Amygdala (tissue), 56 donors: ENCODE measurements at regions not wholly inside any gene's neighbourhood (a gene's known extent, or its start where the extent isn't known, plus 50 kb on each side); places are given as distances from the start of the nearest gene placed in this dataset.

Experiments used
- DNase-seq, 56 donors: peaks; one replicate each; lab custom pipeline; 2025; lab: John Stamatoyannopoulos, UW

DNA sequence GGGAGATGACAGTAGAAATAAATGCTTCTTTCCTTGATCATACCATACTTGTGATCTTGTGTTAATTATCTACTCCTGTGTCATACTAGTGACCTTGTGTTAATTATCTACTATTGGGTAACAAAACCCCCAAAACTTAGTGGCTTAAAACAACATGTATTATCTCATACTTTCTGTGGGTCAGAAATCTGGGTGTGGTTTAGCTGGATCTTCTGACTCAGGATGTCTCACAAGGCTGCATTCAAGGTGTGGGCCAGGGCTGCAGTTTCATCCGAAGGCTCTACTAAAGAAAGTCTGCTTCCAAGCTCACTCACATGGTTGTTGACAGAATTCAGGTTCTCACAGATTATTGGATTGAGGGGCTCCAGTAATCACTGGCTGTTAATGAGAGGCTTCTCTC lies 70.3 kb upstream of the NDP start:
- DNase-seq = no peak

DNA sequence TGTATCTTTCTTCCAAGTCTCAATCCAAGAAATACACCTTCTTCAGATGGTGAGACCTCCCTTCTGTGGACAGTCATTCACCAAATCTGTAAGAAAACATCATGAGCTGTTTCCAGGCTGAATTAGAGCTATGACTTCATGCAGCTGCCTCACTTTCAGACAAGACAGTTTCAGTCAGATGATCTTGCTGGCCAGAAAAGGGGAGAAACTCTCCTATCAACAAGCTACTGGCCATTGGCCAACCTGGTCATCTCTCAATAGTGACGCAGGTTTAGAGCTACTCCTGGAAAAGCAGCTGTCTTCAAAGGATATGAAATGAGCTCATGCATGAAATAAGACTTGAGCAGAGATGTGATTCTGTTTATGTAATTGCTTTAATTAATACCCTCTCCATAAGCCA lies 69.6 kb upstream of the NDP start:
- DNase-seq = peak in 1 of 56 donors; percentile 10

DNA sequence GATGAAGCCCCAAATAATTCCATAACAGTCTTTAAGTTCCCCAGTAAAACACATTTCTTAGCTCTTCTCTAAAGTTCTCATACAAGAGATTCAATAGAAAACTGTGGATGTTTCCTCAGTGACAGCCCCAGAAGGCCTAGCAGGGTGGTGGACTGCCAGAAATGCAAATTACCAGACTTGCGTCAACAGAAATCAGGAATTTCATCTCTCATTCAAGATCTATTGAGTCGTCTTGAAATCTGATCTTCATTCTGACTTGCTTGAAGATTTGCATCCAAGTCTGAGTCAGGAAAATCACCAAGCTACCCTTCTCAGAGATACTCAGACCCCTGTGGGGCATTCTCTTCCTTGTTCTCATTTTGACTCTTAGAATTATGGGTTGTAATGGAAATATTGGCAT lies 68.9 kb upstream of the NDP start:
- DNase-seq = no peak

GRCh38 chrX:44040406-44040805 lies 67.2 kb upstream of the NDP start:
- DNase-seq = no peak

DNA sequence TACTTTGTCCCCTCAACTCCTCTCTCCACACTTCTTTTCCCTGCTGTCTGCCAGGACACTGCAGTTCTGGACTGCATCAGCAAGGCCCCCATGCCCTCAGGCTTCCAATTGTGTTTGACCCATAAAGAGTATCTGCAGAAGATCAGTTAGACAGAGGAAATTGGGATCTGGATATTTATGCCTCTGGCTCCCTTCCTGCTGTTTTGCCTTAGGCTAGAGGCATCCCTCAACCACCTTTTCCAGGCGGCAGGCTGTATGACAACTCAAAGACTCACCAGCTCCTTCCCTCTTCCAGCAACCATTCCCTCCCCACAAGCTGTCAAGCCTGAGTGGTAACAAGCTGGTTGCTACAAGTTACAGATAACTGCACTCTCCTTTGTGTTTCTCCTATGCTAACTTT lies 66.4 kb upstream of the NDP start:
- no peak for DNase-seq

DNA sequence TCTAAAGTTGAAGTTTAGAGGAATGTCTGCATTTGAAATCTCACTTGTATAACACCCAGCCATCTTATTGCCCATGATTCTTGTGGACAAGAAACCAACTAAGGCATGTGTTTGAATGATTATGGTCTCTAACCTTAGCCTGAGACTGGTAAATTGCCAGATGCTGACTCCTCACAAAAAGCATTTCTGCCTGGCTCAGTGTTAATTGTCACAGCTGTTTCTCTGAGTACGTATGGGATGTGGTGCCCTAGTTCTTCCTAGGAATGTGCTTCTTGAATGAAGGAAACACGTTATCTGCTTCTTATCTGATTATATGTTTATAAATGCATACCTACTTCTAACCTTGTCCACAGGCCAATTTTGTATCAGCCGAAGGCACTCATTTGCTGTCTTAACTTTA lies 63.1 kb upstream of the NDP start:
- DNase-seq = no peak

DNA sequence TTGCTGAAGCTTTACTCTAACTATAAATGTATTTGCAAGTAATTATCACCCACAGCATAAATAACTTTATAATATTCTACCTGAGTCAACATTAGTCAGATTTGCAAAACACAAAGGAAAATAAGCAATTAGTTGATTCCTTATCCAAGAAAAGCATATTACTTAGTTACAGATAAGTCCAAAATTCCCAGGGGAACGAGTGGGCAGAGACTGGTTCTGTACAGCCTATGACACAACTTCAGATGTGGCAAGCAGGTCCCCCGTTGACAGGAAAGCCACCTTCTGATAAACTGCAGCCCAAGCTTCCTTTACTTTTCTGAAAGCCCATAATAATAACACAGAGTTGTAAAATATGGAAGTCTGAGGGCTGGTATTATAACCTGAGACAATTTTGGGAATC lies 62.4 kb upstream of the NDP start:
- DNase-seq = no peak

DNA sequence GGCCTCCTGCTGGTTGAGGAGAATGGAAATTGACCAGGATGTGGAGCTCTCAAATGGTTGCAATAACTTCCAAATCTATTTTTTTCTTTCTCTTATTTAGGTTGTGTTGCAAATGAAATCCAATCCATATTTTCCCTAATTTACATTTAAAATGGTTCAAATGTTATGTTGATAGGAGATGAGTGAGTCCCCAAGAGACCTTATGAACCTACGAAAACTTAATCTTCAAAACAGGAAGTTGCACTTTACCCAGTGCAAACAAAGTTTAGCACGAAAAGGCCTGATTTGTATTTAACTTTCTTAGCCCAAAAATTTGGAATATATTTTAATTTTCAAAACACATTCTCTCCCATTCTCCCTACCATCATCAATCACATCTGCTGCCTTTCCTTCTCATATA lies 59.3 kb upstream of the NDP start:
- DNase-seq = no peak

DNA sequence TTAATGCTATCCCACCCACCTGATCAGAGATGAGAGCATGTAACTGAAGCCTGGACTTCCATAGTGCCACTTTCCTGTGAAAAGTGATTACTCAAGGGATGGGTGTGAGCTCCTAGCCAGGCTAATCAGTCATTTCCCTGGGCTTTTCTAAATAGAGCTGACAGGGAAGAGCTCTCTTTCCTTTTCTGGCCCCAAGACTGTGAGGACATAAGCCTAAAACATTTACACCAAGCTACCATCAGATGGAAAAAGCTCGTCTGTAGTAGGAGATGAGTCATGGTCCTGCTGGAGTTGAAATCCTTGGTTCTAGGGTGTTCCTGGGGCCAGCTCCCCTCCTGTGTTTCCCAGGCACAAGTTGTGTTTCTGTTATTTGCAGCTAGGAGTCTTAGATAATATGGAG lies 52.4 kb upstream of the NDP start:
- DNase-seq = no peak
